RWPE2 (cell line): ENCODE measurements at regions not wholly inside any gene's neighbourhood (a gene's known extent, or its start where the extent isn't known, plus 50 kb on each side); places are given as distances from the start of the nearest gene placed in this dataset.

ENCODE experiments used
- ATAC-seq: fragments of 200-7000 bp; cut with Tn5 transposase; 3 replicates; pipeline ENCODE4 v1.9.1; 2021; ENCODE audit warnings: low read depth
- DNase-seq: peaks from one replicate; pipeline ENCODE4 v3.0.0-alpha.2; 2020; ENCODE audit warnings: low spot score
- H3K27ac ChIP-seq: fragments of 450-650 bp; 2 replicates; pipeline ENCODE4 v1.5.1; 2017; ENCODE audit warnings: mild to moderate bottlenecking; ENCODE audit not compliant: poor library complexity, severe bottlenecking
- H3K27me3 ChIP-seq: fragments of 250-450 bp; sonication (Bioruptor Pico); 2 replicates; pipeline ENCODE4 v1.5.1; 2021; ENCODE audit warnings: mild to moderate bottlenecking, moderate library complexity; ENCODE audit not compliant: insufficient read depth, poor library complexity, severe bottlenecking
- H3K36me3 ChIP-seq: fragments of 250-450 bp; sonication (Bioruptor Pico); 2 replicates; pipeline ENCODE4 v1.5.1; 2020; ENCODE audit warnings: low read depth, mild to moderate bottlenecking, moderate library complexity
- H3K4me1 ChIP-seq: fragments of 250-450 bp; sonication (Bioruptor Pico); 2 replicates; pipeline ENCODE4 v1.5.1; 2021; ENCODE audit warnings: mild to moderate bottlenecking, moderate library complexity; ENCODE audit not compliant: insufficient read depth, poor library complexity, severe bottlenecking
- H3K4me3 ChIP-seq: fragments of 250-450 bp; sonication (Bioruptor Pico); 2 replicates; pipeline ENCODE4 v1.5.1; 2021; ENCODE audit warnings: mild to moderate bottlenecking, moderate library complexity; ENCODE audit not compliant: severe bottlenecking
- H3K9me3 ChIP-seq: fragments of 250-450 bp; sonication (Bioruptor Pico); 2 replicates; pipeline ENCODE4 v1.5.1; 2021; ENCODE audit warnings: mild to moderate bottlenecking, moderate library complexity; ENCODE audit not compliant: severe bottlenecking
- TF ChIP-seq, protein P1 (sequence below): fragments of 450-650 bp; IDR thresholded peaks from one replicate; pipeline ENCODE4 v1.5.1; 2017; ENCODE audit warnings: mild to moderate bottlenecking, moderate library complexity; ENCODE audit not compliant: poor library complexity, severe bottlenecking

GRCh38 chr12:118645219-118645618 is 268.9 kb downstream of the SUDS3 start:
- ATAC-seq (no peak), DNase-seq (no peak)
- Histone ChIP-seq H3K27ac (no peak overlapping the region), H3K4me3 (no peak overlapping the region), H3K9me3 (no peaks in the 10 kb centered on the region), H3K4me1 (no peaks in the 10 kb centered on the region), H3K27me3 (no peaks in the 10 kb centered on the region), H3K36me3 (no peaks in the 10 kb centered on the region)
- TF ChIP-seq, protein P1, sequence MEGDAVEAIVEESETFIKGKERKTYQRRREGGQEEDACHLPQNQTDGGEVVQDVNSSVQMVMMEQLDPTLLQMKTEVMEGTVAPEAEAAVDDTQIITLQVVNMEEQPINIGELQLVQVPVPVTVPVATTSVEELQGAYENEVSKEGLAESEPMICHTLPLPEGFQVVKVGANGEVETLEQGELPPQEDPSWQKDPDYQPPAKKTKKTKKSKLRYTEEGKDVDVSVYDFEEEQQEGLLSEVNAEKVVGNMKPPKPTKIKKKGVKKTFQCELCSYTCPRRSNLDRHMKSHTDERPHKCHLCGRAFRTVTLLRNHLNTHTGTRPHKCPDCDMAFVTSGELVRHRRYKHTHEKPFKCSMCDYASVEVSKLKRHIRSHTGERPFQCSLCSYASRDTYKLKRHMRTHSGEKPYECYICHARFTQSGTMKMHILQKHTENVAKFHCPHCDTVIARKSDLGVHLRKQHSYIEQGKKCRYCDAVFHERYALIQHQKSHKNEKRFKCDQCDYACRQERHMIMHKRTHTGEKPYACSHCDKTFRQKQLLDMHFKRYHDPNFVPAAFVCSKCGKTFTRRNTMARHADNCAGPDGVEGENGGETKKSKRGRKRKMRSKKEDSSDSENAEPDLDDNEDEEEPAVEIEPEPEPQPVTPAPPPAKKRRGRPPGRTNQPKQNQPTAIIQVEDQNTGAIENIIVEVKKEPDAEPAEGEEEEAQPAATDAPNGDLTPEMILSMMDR = no peak

DNA sequence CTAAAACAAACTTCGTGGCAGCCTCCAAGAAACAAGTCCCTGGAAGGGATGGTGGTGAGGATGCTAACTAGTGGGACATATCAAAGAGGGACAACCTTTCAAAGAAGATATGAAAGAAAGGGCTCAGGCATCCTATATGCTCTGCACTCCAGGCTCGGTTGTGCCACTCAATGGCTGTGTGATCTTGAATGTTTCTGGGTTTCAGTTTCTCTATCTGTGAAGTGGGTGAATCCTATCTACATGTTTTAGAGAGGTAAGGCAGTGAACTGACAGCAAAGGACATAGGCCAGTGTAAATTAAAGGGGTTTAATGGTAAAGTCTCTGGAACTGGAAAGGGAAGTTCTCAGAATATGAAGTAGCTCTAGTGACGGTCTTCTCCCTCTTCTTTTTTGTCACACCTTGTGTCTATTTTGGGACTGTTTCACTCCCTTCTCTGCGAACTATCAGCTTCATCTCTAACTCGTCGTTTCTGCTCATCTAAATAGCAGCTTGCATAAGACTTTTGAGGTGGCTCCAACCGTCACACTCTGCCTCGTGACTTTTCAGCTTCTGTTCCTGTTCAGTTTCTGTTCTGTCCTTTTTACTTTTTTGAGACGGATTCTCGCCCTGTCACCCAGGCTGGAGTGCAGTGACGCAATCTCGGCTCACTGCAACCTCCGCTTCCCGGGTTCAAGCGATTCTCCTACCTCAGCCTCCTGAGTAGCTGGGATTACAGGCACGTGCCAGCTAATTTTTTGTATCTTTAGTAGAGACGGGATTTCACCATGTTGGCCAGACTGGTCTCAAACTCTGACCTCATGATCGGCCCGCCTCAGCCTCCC is 273.6 kb downstream of the SUDS3 start:
- H3K4me1 ChIP-seq = no peaks in the 10 kb centered on the region
- H3K4me3 ChIP-seq = no peak overlapping the region
- ATAC-seq = no peak
- no peaks in the 10 kb centered on the region for H3K9me3 ChIP-seq
- H3K27ac ChIP-seq = no peak overlapping the region
- H3K36me3 ChIP-seq = no peaks in the 10 kb centered on the region
- H3K27me3 ChIP-seq = no peaks in the 10 kb centered on the region
- TF ChIP-seq, protein P1 = no peak
- DNase-seq = no peak

DNA sequence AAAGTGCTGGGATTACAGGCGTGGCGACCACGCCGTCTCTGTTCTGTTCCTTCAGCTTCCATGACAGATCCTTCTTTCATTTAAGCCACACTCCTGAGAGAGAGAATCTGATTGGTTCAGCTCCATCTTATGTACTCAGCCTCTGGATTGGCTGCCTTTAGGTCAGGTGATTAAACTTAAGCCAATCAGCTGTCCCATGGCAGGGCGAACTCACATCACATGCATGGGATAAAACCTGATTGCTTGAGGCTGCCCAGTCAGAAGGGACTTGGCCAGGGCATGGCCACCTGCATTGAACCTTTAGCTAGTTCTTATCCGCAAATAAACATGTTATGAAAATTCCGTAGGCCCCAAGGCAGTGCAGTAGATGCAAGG is 274.2 kb downstream of the SUDS3 start:
- Histone ChIP-seq H3K9me3 (no peaks in the 10 kb centered on the region), H3K27me3 (no peaks in the 10 kb centered on the region), H3K27ac (no peak overlapping the region), H3K4me3 (no peak overlapping the region), H3K36me3 (no peaks in the 10 kb centered on the region), H3K4me1 (no peaks in the 10 kb centered on the region)
- ATAC-seq (no peak), DNase-seq (no peak)
- TF ChIP-seq, protein P1 = no peak

DNA sequence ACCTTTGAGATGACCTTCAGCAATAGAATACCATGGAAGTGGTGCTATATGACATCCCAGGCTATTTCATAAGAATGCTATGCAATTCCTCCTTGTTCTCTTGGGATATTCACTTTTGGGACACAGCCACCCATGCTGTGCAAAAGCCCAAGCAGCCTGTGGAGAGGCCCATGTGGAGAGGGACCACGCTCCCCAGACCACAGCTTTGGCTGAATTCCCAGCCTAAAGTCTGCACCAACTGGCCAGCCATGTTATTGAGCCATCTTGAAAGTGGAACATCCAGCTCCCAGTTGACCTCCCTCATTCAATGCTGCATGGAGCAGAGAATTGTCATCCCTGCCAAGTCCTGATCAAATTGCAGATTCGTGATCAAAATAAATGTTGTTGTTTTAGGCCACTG is 275.1 kb downstream of the SUDS3 start:
- Histone ChIP-seq H3K9me3 (no peaks in the 10 kb centered on the region), H3K4me1 (no peaks in the 10 kb centered on the region), H3K27ac (no peak overlapping the region), H3K27me3 (no peaks in the 10 kb centered on the region), H3K4me3 (no peak overlapping the region), H3K36me3 (no peaks in the 10 kb centered on the region)
- DNase-seq (no peak), ATAC-seq (no peak)
- TF ChIP-seq, protein P1 = no peak

- TF ChIP-seq, protein P1 = no peak
- DNase-seq (no peak), ATAC-seq (no peak)
- H3K36me3 ChIP-seq = no peaks in the 10 kb centered on the region
- H3K4me1 ChIP-seq = no peaks in the 10 kb centered on the region
- no peak overlapping the region for H3K27ac ChIP-seq
- no peaks in the 10 kb centered on the region for H3K27me3 ChIP-seq
- no peaks in the 10 kb centered on the region for H3K9me3 ChIP-seq
- no peak overlapping the region for H3K4me3 ChIP-seq
These were observed 279.2 kb downstream of the SUDS3 start for GRCh38 chr12:118655588-118655987.
